ENCODE measurements at regions not wholly inside any gene's neighbourhood (a gene's known extent, or its start where the extent isn't known, plus 50 kb on each side); places are given as distances from the start of the nearest gene placed in this dataset.
"Not testable (repeated sequence)": the region's sequence is repeated elsewhere in the genome, so short reads cannot be mapped to it uniquely, and the experiment has no call there.

DNA sequence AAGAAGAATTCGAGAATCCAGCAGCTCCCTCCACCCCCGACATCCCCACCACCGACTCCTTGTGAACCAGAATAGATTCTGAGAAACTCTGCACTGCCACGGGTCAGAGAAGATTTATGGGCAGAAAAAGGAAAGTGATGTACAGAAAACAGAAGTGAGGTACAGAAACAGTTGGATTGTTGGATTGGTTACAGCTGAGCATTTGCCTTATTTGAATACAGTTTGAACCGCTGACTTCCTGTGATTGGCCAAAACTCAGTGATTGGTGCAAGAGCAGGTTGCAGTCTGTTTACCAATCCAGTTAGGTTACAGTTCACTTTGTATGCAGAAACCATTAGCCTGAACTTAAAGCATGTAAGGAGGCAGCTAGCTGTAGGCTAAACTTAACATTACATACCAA, 131.2 kb upstream of the HDDC2 start:
- no peak for DNase-seq

DNA sequence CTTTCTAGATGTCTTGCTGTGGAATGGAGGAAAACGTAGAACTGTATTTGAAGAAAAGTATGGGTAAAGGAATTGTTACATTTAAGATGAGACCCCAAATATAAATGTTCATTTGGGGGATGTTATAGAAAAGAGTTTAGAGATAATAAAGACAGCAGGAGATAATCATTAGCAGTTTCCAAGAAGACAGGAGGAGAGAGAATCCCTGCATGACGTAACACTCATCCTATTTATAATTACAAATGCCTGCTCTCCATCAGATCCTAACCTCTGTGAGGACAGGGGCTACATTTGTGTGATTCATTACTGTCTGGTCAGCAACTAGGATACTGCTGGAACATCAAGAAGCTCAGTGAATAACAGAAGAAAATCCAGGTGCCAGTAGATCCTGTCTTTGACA, 133.0 kb upstream of the HDDC2 start:
- DNase-seq = no peak

- no peak for DNase-seq
These were observed 137.7 kb upstream of the HDDC2 start for GRCh38 chr6:125439512-125439911.

DNA sequence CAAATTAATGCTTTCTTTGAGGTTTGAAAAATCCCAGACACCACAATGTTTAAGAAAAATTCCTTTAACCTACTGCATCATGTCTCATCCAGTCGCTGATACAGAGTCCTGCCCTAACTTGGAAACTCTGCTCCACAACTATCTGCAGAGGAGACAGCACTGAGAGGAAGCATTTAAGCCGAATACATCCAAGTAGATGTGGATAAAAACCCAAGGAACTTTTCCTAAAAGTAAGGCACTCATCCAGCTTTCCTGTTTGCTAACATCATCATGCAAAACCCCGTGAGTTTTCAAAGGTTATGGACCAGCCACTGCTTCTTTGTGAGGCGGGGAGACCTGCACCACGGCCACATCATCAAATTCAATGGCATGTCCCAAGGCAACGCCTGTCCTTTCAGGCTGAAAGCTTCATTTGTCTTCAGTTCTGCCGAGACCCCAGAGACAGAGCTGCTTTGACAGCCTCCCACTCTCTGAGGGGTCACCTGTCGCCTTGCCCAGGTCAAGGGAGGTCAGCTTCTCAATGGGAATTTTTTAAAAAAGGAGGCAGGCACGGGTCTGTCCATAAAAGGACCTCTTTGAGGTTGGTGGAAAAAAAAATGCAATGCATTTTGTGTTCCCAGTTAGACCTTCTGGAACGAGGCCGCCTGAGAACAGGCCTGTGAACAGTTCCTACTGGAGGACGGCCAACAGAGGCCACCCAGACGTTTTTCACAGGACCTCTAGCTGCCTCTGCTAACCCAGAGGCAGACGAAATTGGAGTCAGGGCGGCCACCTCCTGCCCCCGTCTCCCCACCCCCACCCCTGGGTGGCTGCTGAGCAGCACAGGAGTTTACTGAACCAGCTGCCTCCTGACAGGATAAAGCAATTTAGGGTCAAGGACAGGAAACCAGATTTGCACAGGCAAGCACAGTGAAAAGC, 142.5 kb upstream of the HDDC2 start:
- DNase-seq = no peak

GRCh38 chr6:125445054-125445453, 143.3 kb upstream of the HDDC2 start:
- DNase-seq = no peak

- DNase-seq = no peak
These were observed 144.2 kb upstream of the HDDC2 start for GRCh38 chr6:125446011-125446410.

DNA sequence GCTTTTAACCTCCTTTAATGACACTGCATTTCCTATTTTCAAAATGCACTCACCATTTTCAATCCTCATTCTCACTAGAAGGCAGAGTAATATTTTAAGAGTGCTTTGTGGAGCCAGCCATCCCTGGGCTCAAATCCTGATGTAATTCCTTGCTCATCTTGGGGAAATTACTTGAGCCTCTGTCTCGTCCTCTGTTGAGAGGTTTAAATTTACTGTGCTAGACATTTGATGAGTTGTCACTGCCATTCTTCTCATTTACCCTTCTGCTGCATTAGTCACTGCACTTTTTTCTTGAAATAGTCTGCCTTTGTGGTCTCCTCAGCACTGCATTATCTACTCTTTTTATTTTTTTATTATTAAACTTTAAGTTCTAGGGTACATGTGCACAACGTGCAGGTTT, 150.0 kb upstream of the HDDC2 start:
- no peak for DNase-seq

DNA sequence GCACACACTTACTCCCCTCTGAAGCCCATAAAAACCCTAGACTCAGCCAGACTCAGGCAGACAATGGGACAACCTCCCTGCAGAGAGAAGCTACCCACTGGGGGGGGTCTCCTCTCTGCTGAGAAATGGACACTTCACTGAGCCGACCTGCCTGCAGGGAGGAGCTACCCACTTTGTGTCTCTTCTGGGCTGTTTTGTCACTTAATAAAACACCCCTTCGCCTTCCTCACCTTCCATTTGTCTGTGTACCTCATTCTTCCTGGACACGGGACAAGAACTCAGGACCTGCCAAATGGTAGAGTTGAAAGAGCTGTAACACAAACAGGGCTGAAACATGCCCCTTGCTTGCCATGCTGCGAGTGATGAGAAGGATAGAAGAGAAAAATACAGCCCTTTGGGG, 151.7 kb upstream of the HDDC2 start:
- DNase-seq = no peak

DNA sequence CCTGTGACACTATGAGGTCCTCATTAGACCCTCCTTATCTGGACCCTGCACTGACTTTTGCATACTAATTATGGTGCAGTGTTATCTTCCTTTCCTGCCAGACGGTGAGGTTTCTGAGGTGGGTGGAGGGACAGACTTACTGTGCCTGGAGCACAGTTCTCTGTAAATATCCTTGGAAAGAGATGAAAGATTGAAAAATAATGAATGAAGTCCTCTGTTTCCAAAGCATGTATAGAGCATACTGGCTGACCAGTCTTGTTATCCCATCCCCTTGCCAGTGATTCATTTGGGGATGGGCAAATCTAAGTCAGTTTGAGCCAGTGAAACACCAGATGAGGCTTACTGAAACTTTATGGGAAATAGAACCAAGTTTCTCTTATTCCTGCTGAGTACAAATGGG, 152.6 kb upstream of the HDDC2 start:
- no peak for DNase-seq

GRCh38 chr6:125458493-125458892, 156.7 kb upstream of the HDDC2 start:
- DNase-seq = not testable (repeated sequence)

GRCh38 chr6:125465332-125465731, 163.6 kb upstream of the HDDC2 start:
- DNase-seq = not testable (repeated sequence)

- DNase-seq = no peak
These were observed 168.1 kb upstream of the HDDC2 start for GRCh38 chr6:125469915-125470314.

GRCh38 chr6:125471667-125472066, 169.9 kb upstream of the HDDC2 start:
- no peak for DNase-seq

DNA sequence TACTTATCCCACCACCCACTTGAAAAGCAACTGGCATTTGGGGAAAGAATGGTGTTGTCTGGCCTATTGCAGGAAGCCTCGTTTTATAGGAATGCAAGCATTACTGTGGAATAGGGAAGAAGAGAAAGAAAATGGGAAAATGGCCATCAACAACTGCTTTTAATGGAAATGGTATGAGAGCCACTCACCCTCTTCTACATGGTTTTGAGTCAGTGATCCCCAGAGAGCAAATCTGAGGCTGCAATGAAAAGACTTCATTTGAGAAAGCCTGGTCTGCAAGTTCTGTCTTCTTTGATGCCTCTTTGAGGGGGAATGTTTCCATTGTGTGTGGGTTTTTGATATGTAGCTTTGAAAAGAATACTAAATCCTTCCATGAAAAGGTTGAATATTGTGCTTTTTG, 172.3 kb upstream of the HDDC2 start:
- no peak for DNase-seq

GRCh38 chr6:125477156-125477555, 175.4 kb upstream of the HDDC2 start:
- no peak for DNase-seq

GRCh38 chr6:125477844-125478243, 176.1 kb upstream of the HDDC2 start:
- no peak for DNase-seq

GRCh38 chr6:125480146-125480545, 178.4 kb upstream of the HDDC2 start:
- DNase-seq = no peak

- no peak for DNase-seq
These were observed 178.8 kb upstream of the HDDC2 start for GRCh38 chr6:125480571-125480970.

DNA sequence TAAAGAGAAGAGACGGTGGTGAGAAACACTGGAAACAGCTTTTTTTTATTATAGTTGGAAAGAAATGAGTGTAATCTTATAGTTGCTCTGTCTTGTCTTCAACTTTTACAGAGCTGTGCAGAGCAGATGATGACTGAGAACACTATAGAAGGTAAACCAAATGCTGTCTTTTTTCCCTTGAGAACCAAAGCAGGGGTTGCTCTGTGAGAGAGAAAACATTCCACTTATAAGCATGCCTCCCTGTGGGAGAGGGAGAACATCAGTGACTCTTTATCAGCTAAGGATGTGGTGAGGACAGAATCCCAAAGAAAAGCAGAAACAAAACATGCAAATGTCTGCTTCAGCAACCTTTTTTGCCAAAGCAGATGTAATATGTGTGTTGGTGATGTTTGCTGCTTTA, 179.3 kb upstream of the HDDC2 start:
- DNase-seq = no peak

DNA sequence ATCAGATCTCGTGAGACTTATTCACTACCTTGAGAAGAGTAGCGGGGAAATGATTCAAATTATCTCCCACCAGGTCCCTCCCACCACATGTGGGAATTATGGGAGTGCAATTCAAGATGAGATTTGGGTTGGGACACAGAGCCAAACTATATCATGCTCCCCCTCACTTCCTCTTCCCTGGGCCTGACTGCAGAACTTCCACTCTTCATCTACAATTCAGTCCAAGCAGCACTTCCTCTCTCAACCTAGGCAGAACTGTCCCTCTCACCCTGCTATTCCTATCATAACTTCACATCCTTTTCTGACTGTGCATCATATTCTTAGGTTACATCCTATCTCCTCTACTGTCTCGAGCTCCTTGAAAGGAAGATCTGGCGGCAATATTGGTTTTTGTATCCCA, 184.0 kb upstream of the HDDC2 start:
- no peak for DNase-seq

- no peak for DNase-seq
These were observed 185.1 kb upstream of the HDDC2 start for GRCh38 chr6:125486881-125487280.

GRCh38 chr6:125489579-125490285, 188.0 kb upstream of the HDDC2 start:
- DNase-seq = no peak

GRCh38 chr6:125491860-125492618, 190.3 kb upstream of the HDDC2 start:
- no peak for DNase-seq

GRCh38 chr6:125498606-125499005, 196.8 kb upstream of the HDDC2 start:
- no peak for DNase-seq

Data from NCI-H345 (cell line).